ENCODE measurements at regions not wholly inside any gene's neighbourhood (a gene's known extent, or its start where the extent isn't known, plus 50 kb on each side); places are given as distances from the start of the nearest gene placed in this dataset.
A peak's percentile ranks its signal among the peaks of the same experiment; 100 is the strongest.

- no peak overlapping the region for H3K4me3 ChIP-seq (ENCODE audit: low read depth, low read length)
- DNase-seq (ENCODE audit: low read depth) = peak; percentile 47
- TF ChIP-seq CTCF (IDR thresholded peaks at IDR 0.05; ENCODE audit: control insufficient read depth, extremely low read depth, insufficient read depth) = peak; percentile 52
Observed at GRCh38 chr1:78839704-78840277, 166.7 kb downstream of the ADGRL4 start.

Data from LNCaP clone FGC (cell line).